Peyer's patch (tissue), 4 donors: ENCODE measurements at regions not wholly inside any gene's neighbourhood (a gene's known extent, or its start where the extent isn't known, plus 50 kb on each side); places are given as distances from the start of the nearest gene placed in this dataset.

Source experiments
- CTCF ChIP-seq, 6 experiments: fragments of 450-650 bp in 4 of 6; fragments of 200-600 bp in 2 of 6; sonication (generic) in 1 of 6; IDR thresholded peaks; one replicate each; pipeline ENCODE4 v1.5.1; 2017 to 2019; ENCODE audit warnings: antibody characterized with exemption in 6 of 6, mild to moderate bottlenecking in 3 of 6, moderate library complexity in 1 of 6
- POLR2A ChIP-seq, 2 donors: fragments of 450-650 bp; IDR thresholded peaks; one replicate each; pipeline ENCODE4 v1.5.1; 2017; ENCODE audit warnings: antibody characterized with exemption in 2 of 2, mild to moderate bottlenecking in 2 of 2, moderate library complexity in 2 of 2

DNA sequence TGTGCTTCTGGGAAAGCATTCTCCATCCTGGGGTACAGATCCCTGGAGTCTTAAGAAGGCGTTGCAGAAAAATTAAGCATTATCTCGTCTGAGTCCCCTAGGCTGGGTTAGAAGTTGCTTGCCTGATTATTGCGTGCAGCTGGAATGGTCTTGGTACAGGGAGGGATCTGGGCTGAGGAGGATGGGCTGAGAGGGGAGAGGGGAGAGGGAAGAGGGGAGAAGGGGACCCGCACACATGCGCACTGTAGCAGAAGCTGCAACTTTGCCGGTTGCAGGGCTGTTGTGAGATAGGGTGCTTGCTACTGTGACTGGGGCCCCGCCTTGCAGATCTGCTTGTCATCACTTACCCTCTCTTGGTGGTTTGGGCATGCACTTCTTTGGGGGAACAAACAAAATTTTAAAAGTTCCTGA, 316.8 kb downstream of the DLEU7 start:
- no peak for TF ChIP-seq CTCF (IDR thresholded peaks at IDR 0.05)
- TF ChIP-seq POLR2A (IDR thresholded peaks at IDR 0.05), result no peak
